DND-41 (cell line): ENCODE measurements at regions not wholly inside any gene's neighbourhood (a gene's known extent, or its start where the extent isn't known, plus 50 kb on each side); places are given as distances from the start of the nearest gene placed in this dataset.

Experiments
- ATAC-seq: fragments of 200-7000 bp; cut with Tn5 transposase; 3 replicates; pipeline ENCODE4 v1.9.1; 2021; ENCODE audit warnings: low read depth; ENCODE audit not compliant: insufficient read depth
- DNase-seq: peaks from one replicate; pipeline ENCODE4 v3.0.0-alpha.2; 2020
- H2AFZ ChIP-seq: 2 replicates; pipeline ENCODE4 v1.6.0; 2012; ENCODE audit warnings: low read depth, low read length
- H3K27ac ChIP-seq: 2 replicates; pipeline ENCODE4 v1.5.1; 2012; ENCODE audit warnings: low read length, inconsistent platforms
- H3K27me3 ChIP-seq: fragments of 200-600 bp; sonication (generic); 2 replicates; pipeline ENCODE4 v1.6.0; 2012; ENCODE audit warnings: low read length, mild to moderate bottlenecking, inconsistent platforms; ENCODE audit not compliant: insufficient read depth, poor library complexity
- H3K36me3 ChIP-seq: 2 replicates; pipeline ENCODE4 v1.5.1; 2012; ENCODE audit warnings: low read length, inconsistent platforms; ENCODE audit not compliant: insufficient read depth
- H3K4me1 ChIP-seq: 2 replicates; pipeline ENCODE4 v1.5.1; 2012; ENCODE audit warnings: mild to moderate bottlenecking, low read length; ENCODE audit not compliant: insufficient read depth
- H3K4me2 ChIP-seq: 2 replicates; pipeline ENCODE4 v1.6.0; 2012; ENCODE audit warnings: mild to moderate bottlenecking, moderate library complexity, low read length, inconsistent platforms; ENCODE audit not compliant: insufficient read depth
- H3K4me3 ChIP-seq, 2 experiments: fragments of 200-600 bp in 1 of 2; shearing (Covaris generic) in 1 of 2; 2 replicates each; pipeline ENCODE4 v1.5.1; 2012 to 2016; ENCODE audit warnings: inconsistent platforms in 2 of 2, low read length in 2 of 2, mild to moderate bottlenecking in 2 of 2, low read depth in 1 of 2, moderate library complexity in 1 of 2
- H3K79me2 ChIP-seq: 2 replicates; pipeline ENCODE4 v1.6.0; 2012; ENCODE audit warnings: low read length, inconsistent platforms; ENCODE audit not compliant: insufficient read depth
- H3K9ac ChIP-seq: 2 replicates; pipeline ENCODE4 v1.6.0; 2012; ENCODE audit warnings: low read depth, mild to moderate bottlenecking, inconsistent platforms, low read length, moderate library complexity
- H3K9me3 ChIP-seq: 2 replicates; pipeline ENCODE4 v1.5.1; 2012; ENCODE audit warnings: low read length, moderate library complexity, mild to moderate bottlenecking, inconsistent platforms; ENCODE audit not compliant: insufficient read depth, severe bottlenecking
- H4K20me1 ChIP-seq: 2 replicates; pipeline ENCODE4 v1.6.0; 2012; ENCODE audit warnings: low read length; ENCODE audit not compliant: insufficient read depth
- CTCF ChIP-seq: IDR thresholded peaks from 2 replicates; pipeline ENCODE4 v1.5.1; 2012; ENCODE audit warnings: borderline replicate concordance, low read length, moderate library complexity, mild to moderate bottlenecking; ENCODE audit not compliant: poor library complexity, severe bottlenecking; ENCODE audit errors: extremely low read depth
- EZH2 ChIP-seq: IDR thresholded peaks from 3 replicates; pipeline ENCODE4 v1.6.1; 2012; ENCODE audit warnings: borderline replicate concordance, low read depth, mild to moderate bottlenecking, moderate library complexity, low read length, inconsistent platforms; ENCODE audit not compliant: severe bottlenecking

- H3K9ac ChIP-seq, result no peak overlapping the region
- ATAC-seq (no peak), DNase-seq (no peak)
- H3K36me3 ChIP-seq, result no peaks in the 10 kb centered on the region
- no peak overlapping the region for H3K27ac ChIP-seq
- no peaks in the 10 kb centered on the region for H3K9me3 ChIP-seq
- H3K4me2 ChIP-seq, result no peak overlapping the region
- H4K20me1 ChIP-seq, result no peaks in the 10 kb centered on the region
- no peak overlapping the region for H2AFZ ChIP-seq
- TF ChIP-seq CTCF, result peak; percentile 16
- TF ChIP-seq EZH2, result no peak
- H3K79me2 ChIP-seq, result no peaks in the 10 kb centered on the region
- H3K4me1 ChIP-seq, result no peaks in the 10 kb centered on the region
- no peaks in the 10 kb centered on the region for H3K27me3 ChIP-seq
- no peak overlapping the region for H3K4me3 ChIP-seq
These were observed 123.2 kb downstream of the KCNS3 start for GRCh38 chr2:18001671-18002070.

GRCh38 chr2:17996978-17997377 is 118.5 kb downstream of the KCNS3 start:
- Histone ChIP-seq H3K9ac (no peak overlapping the region), H3K27ac (no peak overlapping the region), H3K4me2 (no peak overlapping the region), H3K4me3 (no peak overlapping the region), H3K79me2 (no peaks in the 10 kb centered on the region), H2AFZ (no peak overlapping the region), H3K36me3 (no peaks in the 10 kb centered on the region), H4K20me1 (no peaks in the 10 kb centered on the region), H3K9me3 (no peaks in the 10 kb centered on the region), H3K4me1 (no peaks in the 10 kb centered on the region), H3K27me3 (no peaks in the 10 kb centered on the region)
- no peak for TF ChIP-seq EZH2
- TF ChIP-seq CTCF, result no peak
- no peak for DNase-seq
- ATAC-seq, result no peak

GRCh38 chr2:17995593-17995992 is 117.1 kb downstream of the KCNS3 start:
- no peak for DNase-seq
- H2AFZ ChIP-seq, result no peak overlapping the region
- H3K4me2 ChIP-seq, result no peak overlapping the region
- no peaks in the 10 kb centered on the region for H3K9me3 ChIP-seq
- TF ChIP-seq CTCF (no peak), EZH2 (no peak)
- H3K27me3 ChIP-seq, result no peaks in the 10 kb centered on the region
- ATAC-seq, result no peak
- no peaks in the 10 kb centered on the region for H3K36me3 ChIP-seq
- H3K4me3 ChIP-seq, result no peak overlapping the region
- no peak overlapping the region for H3K9ac ChIP-seq
- no peaks in the 10 kb centered on the region for H4K20me1 ChIP-seq
- no peaks in the 10 kb centered on the region for H3K79me2 ChIP-seq
- no peaks in the 10 kb centered on the region for H3K4me1 ChIP-seq
- H3K27ac ChIP-seq, result no peak overlapping the region
